H1 (cell line): ENCODE measurements at regions not wholly inside any gene's neighbourhood (a gene's known extent, or its start where the extent isn't known, plus 50 kb on each side); places are given as distances from the start of the nearest gene placed in this dataset.

Source experiments
- CTCF ChIA-PET: fragments of 300-600 bp; sonication (Branson Sonifier 250); formaldehyde crosslinking; loops from one replicate; lab custom pipeline; 2021; ENCODE audit not compliant: partially characterized antibody; lab: Charles Lee
- POLR2A ChIA-PET: fragments of 300-600 bp; sonication (Branson Sonifier 250); formaldehyde crosslinking; loops from one replicate; lab custom pipeline; 2021; ENCODE audit warnings: inconsistent platforms; ENCODE audit not compliant: partially characterized antibody; lab: Charles Lee
- DNase-seq, 2 experiments: peaks; one replicate each; pipeline versions ENCODE4 v3.0.0 to v3.0.0-alpha.2; 2010 to 2022; ENCODE audit warnings: low spot score in 2 of 2, low read depth in 1 of 2, mixed read lengths in 1 of 2
- FAIRE-seq: peaks from 2 replicates; lab custom pipeline; 2011; peaks lifted over from hg19 to GRCh38; lab: Jason Lieb, UNC
- H2AFZ ChIP-seq: 2 replicates; pipeline ENCODE4 v1.8.1; 2012; ENCODE audit warnings: low read length, inconsistent platforms
- H2AK5ac ChIP-seq: 2 replicates; pipeline ENCODE4 v1.6.1; 2013; ENCODE audit warnings: low read depth, low read length
- H2BK120ac ChIP-seq: replicated peaks from 2 replicates; pipeline ENCODE3; 2013; ENCODE audit warnings: low read depth, low read length, inconsistent platforms
- H2BK12ac ChIP-seq: 2 replicates; pipeline ENCODE4 v1.6.1; 2013; ENCODE audit warnings: low read depth, low read length
- H2BK15ac ChIP-seq: 2 replicates; pipeline ENCODE4 v1.6.1; 2013; ENCODE audit warnings: low read length
- H2BK20ac ChIP-seq: 2 replicates; pipeline ENCODE4 v1.6.1; 2013; ENCODE audit warnings: low read length
- H2BK5ac ChIP-seq: 2 replicates; pipeline ENCODE4 v1.6.1; 2013; ENCODE audit warnings: low read depth, low read length
- H3K14ac ChIP-seq: 2 replicates; pipeline ENCODE4 v1.6.1; 2013; ENCODE audit warnings: inconsistent platforms; ENCODE audit not compliant: insufficient read length
- H3K18ac ChIP-seq: 2 replicates; pipeline ENCODE4 v1.6.1; 2013; ENCODE audit warnings: low read length; ENCODE audit errors: extremely low read depth
- H3K23ac ChIP-seq: 2 replicates; pipeline ENCODE4 v1.6.1; 2013; ENCODE audit warnings: inconsistent platforms; ENCODE audit not compliant: insufficient read length
- H3K23me2 ChIP-seq: 2 replicates; pipeline ENCODE4 v1.6.1; 2013; ENCODE audit warnings: low read depth, low read length
- H3K27ac ChIP-seq: 2 replicates; pipeline ENCODE4 v1.6.1; 2011; ENCODE audit warnings: low read depth, low read length, inconsistent platforms
- H3K27me3 ChIP-seq, 4 experiments: replicated peaks in 1 of 4; 1 replicate in 1 of 4; 2 replicates in 3 of 4; pipeline versions ENCODE4 v1.6.1 to v1.8.1; 2011 to 2013; ENCODE audit warnings: low read length in 3 of 4, mild to moderate bottlenecking in 3 of 4, inconsistent platforms in 2 of 4, mixed read lengths in 2 of 4, moderate library complexity in 1 of 4; ENCODE audit not compliant: control insufficient read depth in 3 of 4, insufficient read depth in 3 of 4; ENCODE audit errors: extremely low read depth in 1 of 4
- H3K36me3 ChIP-seq, 4 experiments: 2 replicates each; pipeline versions ENCODE4 v1.6.1 to v1.8.1; 2011 to 2013; ENCODE audit warnings: mild to moderate bottlenecking in 4 of 4, low read length in 3 of 4, moderate library complexity in 2 of 4, control low read depth in 1 of 4, inconsistent platforms in 1 of 4; ENCODE audit not compliant: insufficient read depth in 4 of 4, control insufficient read depth in 2 of 4
- H3K4ac ChIP-seq: replicated peaks from 2 replicates; pipeline ENCODE3; 2013; ENCODE audit warnings: low read length, low read depth, mixed read lengths, inconsistent platforms; ENCODE audit not compliant: insufficient read length
- H3K4me1 ChIP-seq, 4 experiments: replicated peaks in 1 of 4; 1 replicate in 1 of 4; 2 replicates in 3 of 4; pipeline versions ENCODE4 v1.6.1 to v1.8.1; 2011 to 2013; ENCODE audit warnings: low read length in 3 of 4, inconsistent platforms in 2 of 4, mixed read lengths in 1 of 4; ENCODE audit not compliant: insufficient read depth in 4 of 4, control insufficient read depth in 3 of 4
- H3K4me2 ChIP-seq, 2 experiments: 2 replicates each; pipeline versions ENCODE4 v1.6.1 to v1.8.1; 2011 to 2013; ENCODE audit warnings: low read depth in 2 of 2, low read length in 2 of 2, control low read depth in 1 of 2, inconsistent platforms in 1 of 2, mild to moderate bottlenecking in 1 of 2; ENCODE audit not compliant: insufficient read depth in 1 of 2
- H3K4me3 ChIP-seq, 4 experiments: fragments of 200-600, 300-600 bp in 1 of 4; sonication (generic), shearing (Covaris generic), sonication (Bioruptor Twin) in 1 of 4; 2 replicates each; pipeline versions ENCODE4 v1.5.1 to v1.8.1; 2011 to 2016; ENCODE audit warnings: low read length in 4 of 4, low read depth in 3 of 4, control low read depth in 2 of 4, inconsistent platforms in 2 of 4, mild to moderate bottlenecking in 2 of 4, mixed read lengths in 1 of 4, moderate library complexity in 1 of 4; ENCODE audit not compliant: insufficient read depth in 2 of 4; ENCODE audit errors: extremely low read depth in 1 of 4
- H3K56ac ChIP-seq: replicated peaks from 2 replicates; pipeline ENCODE3; 2013; ENCODE audit warnings: low read depth, mild to moderate bottlenecking, mixed read lengths, low read length, inconsistent platforms; ENCODE audit not compliant: insufficient read length
- H3K79me1 ChIP-seq: 2 replicates; pipeline ENCODE4 v1.6.1; 2013; ENCODE audit warnings: low read depth, low read length, control low read depth
- H3K79me2 ChIP-seq, 2 experiments: 2 replicates each; pipeline versions ENCODE4 v1.6.1 to v1.8.1; 2012 to 2013; ENCODE audit warnings: low read length in 2 of 2, mild to moderate bottlenecking in 2 of 2, inconsistent platforms in 1 of 2; ENCODE audit not compliant: insufficient read depth in 2 of 2, control insufficient read depth in 1 of 2
- H3K9ac ChIP-seq, 4 experiments: replicated peaks in 1 of 4; 1 replicate in 1 of 4; 2 replicates in 3 of 4; pipeline versions ENCODE4 v1.6.1 to v1.8.1; 2011 to 2013; ENCODE audit warnings: low read depth in 3 of 4, low read length in 3 of 4, control low read depth in 2 of 4, mild to moderate bottlenecking in 2 of 4, moderate library complexity in 2 of 4, inconsistent platforms in 1 of 4; ENCODE audit errors: extremely low read depth in 1 of 4
- H3K9me3 ChIP-seq, 2 experiments: 2 replicates each; pipeline versions ENCODE4 v1.6.1 to v1.8.1; 2012 to 2013; ENCODE audit warnings: mild to moderate bottlenecking in 2 of 2, moderate library complexity in 2 of 2, control low read depth in 1 of 2, inconsistent platforms in 1 of 2, low read depth in 1 of 2, low read length in 1 of 2, mixed read lengths in 1 of 2; ENCODE audit not compliant: insufficient read depth in 2 of 2
- H4K20me1 ChIP-seq, 2 experiments: replicated peaks in 1 of 2; 2 replicates each; pipeline versions ENCODE3 to v1.8.1; 2011 to 2013; ENCODE audit warnings: inconsistent platforms in 2 of 2, low read length in 2 of 2, mild to moderate bottlenecking in 1 of 2; ENCODE audit not compliant: insufficient read depth in 2 of 2, control insufficient read depth in 1 of 2
- H4K5ac ChIP-seq: 2 replicates; pipeline ENCODE4 v1.6.1; 2013; ENCODE audit warnings: low read length, low read depth, mixed read lengths, inconsistent platforms; ENCODE audit not compliant: insufficient read length
- H4K8ac ChIP-seq: 2 replicates; pipeline ENCODE4 v1.8.0; 2013; ENCODE audit warnings: mild to moderate bottlenecking, moderate library complexity, low read length, inconsistent platforms; ENCODE audit not compliant: insufficient read depth; ENCODE audit errors: extremely low read depth
- H4K91ac ChIP-seq: replicated peaks from 2 replicates; pipeline ENCODE3; 2013; ENCODE audit warnings: low read length, mixed read lengths, inconsistent platforms; ENCODE audit not compliant: insufficient read length
- ATF3 ChIP-seq: IDR thresholded peaks from 2 replicates; pipeline ENCODE4 v1.6.1; 2011; ENCODE audit warnings: low read depth, mild to moderate bottlenecking, low read length; ENCODE audit not compliant: insufficient read depth
- BRCA1 ChIP-seq: IDR thresholded peaks from 2 replicates; pipeline ENCODE4 v1.6.1; 2012; ENCODE audit warnings: low read depth, low read length, improper control_type of control experiment
- FOSL1 ChIP-seq: IDR thresholded peaks from 2 replicates; pipeline ENCODE4 v1.6.1; 2011; ENCODE audit warnings: mild to moderate bottlenecking, low read depth, low read length, moderate library complexity; ENCODE audit not compliant: insufficient read depth
- MAFK ChIP-seq: IDR thresholded peaks from 2 replicates; pipeline ENCODE4 v1.6.1; 2012; ENCODE audit warnings: low read depth, mild to moderate bottlenecking, improper control_type of control experiment, low read length
- USF2 ChIP-seq: IDR thresholded peaks from 2 replicates; pipeline ENCODE4 v1.6.1; 2011; ENCODE audit warnings: low read length, improper control_type of control experiment
- WGBS, 2 experiments: shearing (Covaris generic) in 1 of 2; methylation state at CpG; one replicate each; pipeline versions ENCODE4 v1.1.6 to v1.1.7; 2013 to 2015; ENCODE audit warnings: low lambda C conversion rate in 2 of 2, mixed read lengths in 2 of 2, inconsistent platforms in 1 of 2, low coverage in 1 of 2, missing lambda C conversion rate in 1 of 2; ENCODE audit not compliant: insufficient replicate concordance in 2 of 2, insufficient coverage in 1 of 2, insufficient read length in 1 of 2; ENCODE audit errors: extremely low coverage in 1 of 2, missing lambda C conversion rate in 1 of 2; 5-methylcytosine and 5-hydroxymethylcytosine counted together

- no peaks in the 10 kb centered on the region for H3K27me3 ChIP-seq
- H3K9ac ChIP-seq = no peak overlapping the region
- no peak overlapping the region for H3K4me3 ChIP-seq
- H2AFZ ChIP-seq = no peak overlapping the region
- H3K56ac ChIP-seq = no peak overlapping the region
- peaks cover 7 to 11% of the 10 kb centered on the region in 2 experiments; a peak in 3 of 4 replicates for H3K9me3 ChIP-seq
- no peaks in the 10 kb centered on the region for H3K36me3 ChIP-seq
- no peaks in the 10 kb centered on the region for H4K20me1 ChIP-seq
- H4K8ac ChIP-seq = no peak overlapping the region
- H3K4ac ChIP-seq = no peak overlapping the region
- H3K14ac ChIP-seq = no peak overlapping the region
- no peak overlapping the region for H3K23ac ChIP-seq
- H3K4me1 ChIP-seq = no peaks in the 10 kb centered on the region
- H2AK5ac ChIP-seq = no peak overlapping the region
- no peak overlapping the region for H2BK20ac ChIP-seq
- no peak overlapping the region for H4K5ac ChIP-seq
- H3K4me2 ChIP-seq = no peak overlapping the region
- WGBS, 2 experiments = 93% methylated on average over 2 of the region's 2 CpGs; no CpG with 5 or more reads in 1 of the 2 experiments
- ChIA-PET CTCF (no interaction called here), POLR2A (no interaction called here)
- DNase-seq (no peak), FAIRE-seq (no peak)
- no peak overlapping the region for H4K91ac ChIP-seq
- no peak overlapping the region for H2BK15ac ChIP-seq
- no peak overlapping the region for H3K27ac ChIP-seq
- H2BK12ac ChIP-seq = no peak overlapping the region
- H3K23me2 ChIP-seq = no peaks in the 10 kb centered on the region
- no peaks in the 10 kb centered on the region for H3K79me1 ChIP-seq
- no peaks in the 10 kb centered on the region for H3K79me2 ChIP-seq
- no peak overlapping the region for H3K18ac ChIP-seq
- no peak overlapping the region for H2BK120ac ChIP-seq
- H2BK5ac ChIP-seq = no peak overlapping the region
- TF ChIP-seq USF2 = no peak
- no peak for TF ChIP-seq BRCA1
- no peak for TF ChIP-seq FOSL1
- TF ChIP-seq ATF3 = no peak
- no peak for TF ChIP-seq MAFK
Observed at GRCh38 chr1:241447031-241447644, 72.4 kb downstream of the FH start.
